HL-60 (cell line): ENCODE measurements at regions not wholly inside any gene's neighbourhood (a gene's known extent, or its start where the extent isn't known, plus 50 kb on each side); places are given as distances from the start of the nearest gene placed in this dataset.

Experiments used
- POLR2AphosphoS5 ChIP-seq: IDR thresholded peaks from 2 replicates; pipeline ENCODE4 v1.6.1; 2012; ENCODE audit warnings: low read depth
- SPI1 ChIP-seq: IDR thresholded peaks from 2 replicates; pipeline ENCODE4 v1.6.1; 2012; ENCODE audit warnings: low read depth, mild to moderate bottlenecking, borderline replicate concordance
- TF ChIP-seq, protein P1 (sequence below): IDR thresholded peaks from one replicate; pipeline ENCODE4 v1.5.1; 2011; ENCODE audit warnings: low read length, control low read depth, inconsistent platforms; ENCODE audit not compliant: insufficient read depth

DNA sequence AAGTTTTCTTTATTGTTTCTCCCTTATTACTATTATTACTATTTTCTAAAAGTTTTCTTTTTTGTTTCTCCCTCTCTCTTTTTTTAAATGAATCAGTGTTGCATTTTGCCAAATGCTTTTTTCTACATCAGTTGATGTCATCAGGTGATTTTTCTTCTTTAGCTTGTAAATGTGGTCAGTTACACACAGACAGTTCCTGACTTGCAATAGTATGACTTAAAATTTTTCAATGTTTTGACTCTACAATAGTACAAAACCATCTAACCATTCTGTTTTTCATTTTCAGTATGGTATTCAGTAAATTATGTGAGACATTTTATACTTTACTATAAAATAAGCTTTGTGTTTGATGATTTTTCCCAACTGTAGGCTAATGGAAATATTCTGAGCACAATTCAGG lies 443.0 kb downstream of the GADD45G start:
- TF ChIP-seq, protein P1, sequence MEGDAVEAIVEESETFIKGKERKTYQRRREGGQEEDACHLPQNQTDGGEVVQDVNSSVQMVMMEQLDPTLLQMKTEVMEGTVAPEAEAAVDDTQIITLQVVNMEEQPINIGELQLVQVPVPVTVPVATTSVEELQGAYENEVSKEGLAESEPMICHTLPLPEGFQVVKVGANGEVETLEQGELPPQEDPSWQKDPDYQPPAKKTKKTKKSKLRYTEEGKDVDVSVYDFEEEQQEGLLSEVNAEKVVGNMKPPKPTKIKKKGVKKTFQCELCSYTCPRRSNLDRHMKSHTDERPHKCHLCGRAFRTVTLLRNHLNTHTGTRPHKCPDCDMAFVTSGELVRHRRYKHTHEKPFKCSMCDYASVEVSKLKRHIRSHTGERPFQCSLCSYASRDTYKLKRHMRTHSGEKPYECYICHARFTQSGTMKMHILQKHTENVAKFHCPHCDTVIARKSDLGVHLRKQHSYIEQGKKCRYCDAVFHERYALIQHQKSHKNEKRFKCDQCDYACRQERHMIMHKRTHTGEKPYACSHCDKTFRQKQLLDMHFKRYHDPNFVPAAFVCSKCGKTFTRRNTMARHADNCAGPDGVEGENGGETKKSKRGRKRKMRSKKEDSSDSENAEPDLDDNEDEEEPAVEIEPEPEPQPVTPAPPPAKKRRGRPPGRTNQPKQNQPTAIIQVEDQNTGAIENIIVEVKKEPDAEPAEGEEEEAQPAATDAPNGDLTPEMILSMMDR = no peak
- TF ChIP-seq SPI1 (no peak), POLR2AphosphoS5 (no peak)
